WTC11 (cell line): ENCODE measurements at regions not wholly inside any gene's neighbourhood (a gene's known extent, or its start where the extent isn't known, plus 50 kb on each side); places are given as distances from the start of the nearest gene placed in this dataset.
"Not testable (repeated sequence)": the region's sequence is repeated elsewhere in the genome, so short reads cannot be mapped to it uniquely, and the experiment has no call there.

ENCODE experiments used
- AFF4 ChIP-seq: sonication (generic); formaldehyde crosslinking; IDR thresholded peaks from 2 replicates; pipeline ENCODE4 v1.8.1; 2023; ENCODE audit warnings: mild to moderate bottlenecking, missing genetic modification reagents, borderline replicate concordance
- CTCF ChIP-seq: fragments of 200-600 bp; IDR thresholded peaks from 2 replicates; pipeline ENCODE4 v1.8.0; 2022; ENCODE audit warnings: antibody characterized with exemption
- E2F4 ChIP-seq: sonication (generic); formaldehyde crosslinking; IDR thresholded peaks from 2 replicates; pipeline ENCODE4 v1.8.1; 2022; ENCODE audit warnings: low read depth, mild to moderate bottlenecking, moderate library complexity, missing genetic modification reagents, borderline replicate concordance
- FOXJ3 ChIP-seq: sonication (generic); formaldehyde crosslinking; IDR thresholded peaks from 2 replicates; pipeline ENCODE4 v1.9.0; 2021; ENCODE audit warnings: missing genetic modification reagents, mild to moderate bottlenecking, borderline replicate concordance
- FOXK1 ChIP-seq: sonication (generic); formaldehyde crosslinking; IDR thresholded peaks from 2 replicates; pipeline ENCODE4 v1.8.0; 2022; ENCODE audit warnings: mild to moderate bottlenecking, moderate library complexity, missing genetic modification reagents
- HMGXB4 ChIP-seq: sonication (generic); formaldehyde crosslinking; IDR thresholded peaks from 2 replicates; pipeline ENCODE4 v1.8.1; 2023; ENCODE audit warnings: mild to moderate bottlenecking, moderate library complexity, missing genetic modification reagents
- JUN ChIP-seq: sonication (generic); formaldehyde crosslinking; IDR thresholded peaks from 2 replicates; pipeline ENCODE4 v1.8.0; 2023; ENCODE audit warnings: mild to moderate bottlenecking, missing genetic modification reagents
- NFYB ChIP-seq: sonication (generic); formaldehyde crosslinking; conservative IDR thresholded peaks from 2 replicates; pipeline ENCODE4 v1.8.0; 2022; ENCODE audit warnings: low read depth, missing genetic modification reagents
- NR2C2 ChIP-seq: sonication (generic); formaldehyde crosslinking; IDR thresholded peaks from 2 replicates; pipeline ENCODE4 v1.8.0; 2022; ENCODE audit warnings: mild to moderate bottlenecking, missing genetic modification reagents
- TEAD4 ChIP-seq: sonication (generic); formaldehyde crosslinking; IDR thresholded peaks from 2 replicates; pipeline ENCODE4 v1.8.0; 2022; ENCODE audit warnings: mild to moderate bottlenecking, missing genetic modification reagents
- ZBTB21 ChIP-seq: sonication (generic); formaldehyde crosslinking; IDR thresholded peaks from 2 replicates; pipeline ENCODE4 v1.8.1; 2023; ENCODE audit warnings: mild to moderate bottlenecking, missing genetic modification reagents, borderline replicate concordance

GRCh38 chr2:113333735-113334134, 55.0 kb upstream of the PAX8 start:
- TF ChIP-seq NR2C2; ZBTB21 (CRISPR knock-in tag); TEAD4 (CRISPR knock-in tag); CTCF; NFYB (CRISPR knock-in tag); FOXK1 (CRISPR knock-in tag); JUN; AFF4 (CRISPR knock-in tag); E2F4 (CRISPR knock-in tag); FOXJ3; HMGXB4 (CRISPR knock-in tag): not testable (repeated sequence)
